ENCODE measurements at regions not wholly inside any gene's neighbourhood (a gene's known extent, or its start where the extent isn't known, plus 50 kb on each side); places are given as distances from the start of the nearest gene placed in this dataset.

- CTCF ChIA-PET, result no interaction called here
- Histone ChIP-seq H3K36me3 (ENCODE audit: insufficient read depth, low read length, poor library complexity, severe bottlenecking) (no peaks in the 10 kb centered on the region), H3K9me3 (ENCODE audit: low read depth, low read length, poor library complexity, severe bottlenecking) (no peaks in the 10 kb centered on the region), H3K27me3 (replicated peaks; ENCODE audit: insufficient read depth, low read depth, low read length, poor library complexity) (peaks cover 17% of the 10 kb centered on the region), H3K27ac (ENCODE audit: low read depth, low read length, poor library complexity, severe bottlenecking) (no peak overlapping the region), H3K4me1 (ENCODE audit: insufficient read depth, low read length, poor library complexity, severe bottlenecking) (no peaks in the 10 kb centered on the region), H3K4me3 (ENCODE audit: low read depth, low read length, poor library complexity, severe bottlenecking) (no peak overlapping the region)
- no peak for TF ChIP-seq EZH2 (IDR thresholded peaks at IDR 0.05; ENCODE audit: borderline replicate concordance, low read depth, low read length, poor library complexity, severe bottlenecking)
- TF ChIP-seq, protein P1, sequence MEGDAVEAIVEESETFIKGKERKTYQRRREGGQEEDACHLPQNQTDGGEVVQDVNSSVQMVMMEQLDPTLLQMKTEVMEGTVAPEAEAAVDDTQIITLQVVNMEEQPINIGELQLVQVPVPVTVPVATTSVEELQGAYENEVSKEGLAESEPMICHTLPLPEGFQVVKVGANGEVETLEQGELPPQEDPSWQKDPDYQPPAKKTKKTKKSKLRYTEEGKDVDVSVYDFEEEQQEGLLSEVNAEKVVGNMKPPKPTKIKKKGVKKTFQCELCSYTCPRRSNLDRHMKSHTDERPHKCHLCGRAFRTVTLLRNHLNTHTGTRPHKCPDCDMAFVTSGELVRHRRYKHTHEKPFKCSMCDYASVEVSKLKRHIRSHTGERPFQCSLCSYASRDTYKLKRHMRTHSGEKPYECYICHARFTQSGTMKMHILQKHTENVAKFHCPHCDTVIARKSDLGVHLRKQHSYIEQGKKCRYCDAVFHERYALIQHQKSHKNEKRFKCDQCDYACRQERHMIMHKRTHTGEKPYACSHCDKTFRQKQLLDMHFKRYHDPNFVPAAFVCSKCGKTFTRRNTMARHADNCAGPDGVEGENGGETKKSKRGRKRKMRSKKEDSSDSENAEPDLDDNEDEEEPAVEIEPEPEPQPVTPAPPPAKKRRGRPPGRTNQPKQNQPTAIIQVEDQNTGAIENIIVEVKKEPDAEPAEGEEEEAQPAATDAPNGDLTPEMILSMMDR (conservative IDR thresholded peaks at IDR 0.05; ENCODE audit: low read depth, low read length), result no peak
- intact Hi-C loops (cut with micrococcal nuclease; ENCODE audit: unreplicated experiment), result no loop called here
- POLR2A ChIA-PET (ENCODE audit: low non-redundant PET), result no interaction called here
- no TSS peak for BruUV-seq (replicated peaks)
- no peak for DNase-seq (ENCODE audit: low spot score)
These were observed 50.6 kb upstream of the COG2 start for GRCh38 chr1:230591678-230592077.

GRCh38 chr1:230589951-230590350 lies 52.3 kb upstream of the COG2 start:
- H3K27ac ChIP-seq (ENCODE audit: low read depth, low read length, poor library complexity, severe bottlenecking), result no peak overlapping the region
- no peak for DNase-seq (ENCODE audit: low spot score)
- H3K9me3 ChIP-seq (ENCODE audit: low read depth, low read length, poor library complexity, severe bottlenecking), result no peaks in the 10 kb centered on the region
- POLR2A ChIA-PET (ENCODE audit: low non-redundant PET), result no interaction called here
- H3K36me3 ChIP-seq (ENCODE audit: insufficient read depth, low read length, poor library complexity, severe bottlenecking), result no peaks in the 10 kb centered on the region
- H3K4me3 ChIP-seq (ENCODE audit: low read depth, low read length, poor library complexity, severe bottlenecking), result no peak overlapping the region
- H3K27me3 ChIP-seq (replicated peaks; ENCODE audit: insufficient read depth, low read depth, low read length, poor library complexity), result peaks cover 6% of the 10 kb centered on the region
- BruUV-seq (replicated peaks), result no TSS peak
- TF ChIP-seq EZH2 (IDR thresholded peaks at IDR 0.05; ENCODE audit: borderline replicate concordance, low read depth, low read length, poor library complexity, severe bottlenecking), result no peak
- TF ChIP-seq, protein P1 (conservative IDR thresholded peaks at IDR 0.05; ENCODE audit: low read depth, low read length), result no peak
- intact Hi-C loops (cut with micrococcal nuclease; ENCODE audit: unreplicated experiment), result no loop called here
- no peaks in the 10 kb centered on the region for H3K4me1 ChIP-seq (ENCODE audit: insufficient read depth, low read length, poor library complexity, severe bottlenecking)
- CTCF ChIA-PET, result no interaction called here

DNA sequence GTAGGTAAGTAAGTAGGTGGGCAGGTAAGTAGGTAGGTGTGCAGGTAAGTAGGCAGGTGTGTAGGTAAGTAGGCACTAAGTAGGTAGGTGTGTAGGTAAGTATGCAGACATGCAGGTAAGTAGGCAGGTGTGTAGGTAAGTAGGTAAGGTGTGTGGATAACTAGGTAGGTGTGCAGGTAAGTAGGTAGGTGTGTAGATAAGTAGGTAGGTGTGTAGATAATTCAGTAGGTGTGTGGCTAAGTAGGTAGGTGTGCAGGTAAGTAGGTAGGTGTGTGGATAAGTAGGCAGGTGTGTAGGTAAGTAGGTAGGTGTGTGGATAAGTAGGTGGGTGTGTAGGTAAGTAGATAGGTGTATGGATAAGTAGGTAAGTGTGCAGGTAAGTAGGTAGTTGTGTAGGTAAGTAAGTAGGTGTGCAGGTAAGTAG lies 53.9 kb upstream of the COG2 start:
- H3K4me1 ChIP-seq (ENCODE audit: insufficient read depth, low read length, poor library complexity, severe bottlenecking), result no peaks in the 10 kb centered on the region
- no peaks in the 10 kb centered on the region for H3K36me3 ChIP-seq (ENCODE audit: insufficient read depth, low read length, poor library complexity, severe bottlenecking)
- BruUV-seq (replicated peaks), result no TSS peak
- no peak overlapping the region for H3K27ac ChIP-seq (ENCODE audit: low read depth, low read length, poor library complexity, severe bottlenecking)
- peaks cover 6% of the 10 kb centered on the region for H3K27me3 ChIP-seq (replicated peaks; ENCODE audit: insufficient read depth, low read depth, low read length, poor library complexity)
- H3K9me3 ChIP-seq (ENCODE audit: low read depth, low read length, poor library complexity, severe bottlenecking), result no peaks in the 10 kb centered on the region
- DNase-seq (ENCODE audit: low spot score), result no peak
- H3K4me3 ChIP-seq (ENCODE audit: low read depth, low read length, poor library complexity, severe bottlenecking), result no peak overlapping the region
- ChIA-PET POLR2A (ENCODE audit: low non-redundant PET) (no interaction called here), CTCF (no interaction called here)
- intact Hi-C loops (cut with micrococcal nuclease; ENCODE audit: unreplicated experiment), result no loop called here
- no peak for TF ChIP-seq EZH2 (IDR thresholded peaks at IDR 0.05; ENCODE audit: borderline replicate concordance, low read depth, low read length, poor library complexity, severe bottlenecking)
- TF ChIP-seq, protein P1 (conservative IDR thresholded peaks at IDR 0.05; ENCODE audit: low read depth, low read length), result no peak

Data from A673 (cell line).